HK-2 (cell line): ENCODE measurements at regions not wholly inside any gene's neighbourhood (a gene's known extent, or its start where the extent isn't known, plus 50 kb on each side); places are given as distances from the start of the nearest gene placed in this dataset.
"Not testable (repeated sequence)": the region's sequence is repeated elsewhere in the genome, so short reads cannot be mapped to it uniquely, and the experiment has no call there.

Experiments used
- DNase-seq: peaks from one replicate; pipeline ENCODE4 v3.0.0-alpha.2; 2018; ENCODE audit not compliant: unreplicated experiment

DNA sequence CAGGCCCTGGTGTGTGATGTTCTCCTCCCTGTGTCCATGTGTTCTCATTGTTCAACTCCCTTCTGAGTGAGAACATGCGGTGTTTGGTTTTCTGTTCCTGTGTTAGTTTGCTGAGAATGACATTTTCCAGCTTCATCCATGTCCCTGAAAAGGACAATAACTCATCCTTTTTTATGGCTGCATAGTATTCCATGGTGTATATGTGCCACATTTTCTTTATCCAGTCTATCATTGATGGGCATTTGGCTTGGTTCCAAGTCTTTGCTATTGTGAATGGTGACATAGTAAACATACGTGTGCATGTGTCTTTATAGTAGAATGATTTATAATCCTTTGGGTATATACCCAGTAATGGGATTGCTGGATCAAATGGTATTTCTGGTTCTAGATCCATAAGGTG, 964.6 kb upstream of the CITED2 start:
- DNase-seq, result not testable (repeated sequence)

DNA sequence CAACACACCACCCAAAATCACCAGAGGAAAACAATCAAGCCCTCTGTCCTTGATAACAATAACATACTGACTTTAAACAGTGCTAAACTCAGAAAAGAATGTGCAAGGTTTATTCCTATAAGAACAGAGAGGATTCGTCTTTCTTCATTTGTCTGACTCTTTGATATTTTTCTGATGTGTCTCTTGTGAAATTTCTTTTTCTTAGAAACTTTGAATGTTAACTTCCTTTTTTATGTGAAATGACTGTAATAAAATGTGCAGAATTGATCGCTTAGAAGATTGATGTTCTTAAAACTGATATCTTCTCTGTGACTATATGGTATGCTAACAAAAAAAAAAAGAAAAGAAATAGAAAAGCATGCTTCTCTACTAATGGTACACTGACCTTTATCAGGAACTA, 947.4 kb upstream of the CITED2 start:
- no peak for DNase-seq

DNA sequence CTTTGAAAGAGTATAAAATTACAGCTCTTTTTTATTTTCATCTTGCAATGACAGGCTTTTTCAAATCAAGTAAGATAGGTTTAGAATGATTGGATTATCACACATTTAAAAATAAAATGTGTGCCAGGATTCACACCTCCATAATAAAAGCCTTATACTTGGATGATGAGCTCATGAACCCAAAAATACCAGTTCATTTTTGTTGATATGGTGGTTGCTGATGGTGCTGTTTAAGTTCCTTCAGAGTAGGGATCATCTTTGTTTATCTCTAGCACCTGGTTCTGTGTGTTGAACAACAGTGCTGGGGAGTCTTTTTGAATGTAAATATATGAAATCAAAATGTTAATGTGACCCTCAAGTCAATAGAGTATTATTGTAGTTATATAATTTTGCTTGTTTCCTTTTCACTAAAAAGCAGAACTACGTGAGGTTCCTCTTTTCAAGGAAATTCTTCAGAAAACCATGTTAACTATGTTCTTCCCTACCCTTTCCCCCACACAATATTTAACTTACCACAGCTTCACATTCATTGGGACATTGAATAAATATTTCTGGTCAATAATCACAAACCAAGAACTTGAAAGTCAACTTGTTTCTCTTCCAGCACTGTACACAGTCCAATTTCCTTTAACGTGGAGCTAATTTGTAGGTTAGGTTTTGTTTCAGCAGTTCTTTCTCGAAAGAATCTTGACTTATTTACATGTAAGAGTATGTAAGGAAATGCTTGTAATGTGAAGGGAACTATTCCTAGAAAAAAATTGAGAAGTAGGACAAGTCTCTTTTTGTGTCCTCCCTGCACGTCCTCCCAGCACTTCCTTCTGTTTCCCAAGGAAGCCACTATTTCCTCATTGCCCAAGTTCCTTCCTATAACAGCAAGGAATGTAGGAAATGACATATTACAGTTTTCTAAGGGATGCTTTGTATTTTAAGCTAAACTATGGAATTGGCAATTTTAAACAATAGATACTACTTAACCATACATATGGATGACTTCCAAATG, 945.9 kb upstream of the CITED2 start:
- DNase-seq, result no peak

GRCh38 chr6:140319209-140319608, 944.8 kb upstream of the CITED2 start:
- DNase-seq, result no peak

- no peak for DNase-seq
Measured at GRCh38 chr6:140318408-140318807, 944.0 kb upstream of the CITED2 start.

DNA sequence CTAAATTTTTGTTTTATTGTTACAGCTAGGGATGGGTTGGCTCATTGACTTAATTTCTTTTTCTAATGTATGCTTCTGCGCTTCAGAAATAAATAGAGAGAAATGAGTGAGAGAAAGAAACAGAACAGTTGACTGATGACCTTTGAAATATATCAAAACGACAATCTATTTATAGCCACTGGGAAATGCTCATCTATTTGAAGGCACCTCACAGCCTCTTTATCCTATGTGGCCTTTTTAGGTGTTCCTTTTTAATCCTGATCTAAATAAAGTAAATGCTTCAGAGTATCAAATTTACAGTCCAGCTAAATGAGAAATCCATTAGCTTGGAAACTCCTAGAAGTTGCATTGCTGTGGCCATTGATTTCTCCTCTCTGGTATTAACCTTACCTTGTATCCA, 943.5 kb upstream of the CITED2 start:
- DNase-seq, result no peak

GRCh38 chr6:140316966-140317365, 942.5 kb upstream of the CITED2 start:
- no peak for DNase-seq

DNA sequence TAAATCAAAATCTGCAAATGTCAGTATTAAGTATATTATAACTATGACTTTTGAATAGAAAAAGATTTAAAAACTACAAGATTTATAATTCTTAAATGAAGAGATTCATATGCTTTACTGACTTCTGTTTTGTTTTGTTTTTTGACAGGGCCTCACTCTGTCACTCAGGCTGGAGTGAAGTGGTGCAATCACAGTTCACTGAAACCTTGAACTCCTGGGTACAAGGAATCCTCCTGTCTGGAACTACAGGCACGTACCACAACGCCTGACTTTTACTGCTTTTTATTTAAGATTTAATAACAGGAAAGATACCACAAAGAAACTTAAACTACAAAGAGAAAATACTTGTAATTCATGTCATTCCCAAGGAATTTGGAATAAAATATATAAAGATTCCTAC, 940.2 kb upstream of the CITED2 start:
- no peak for DNase-seq

DNA sequence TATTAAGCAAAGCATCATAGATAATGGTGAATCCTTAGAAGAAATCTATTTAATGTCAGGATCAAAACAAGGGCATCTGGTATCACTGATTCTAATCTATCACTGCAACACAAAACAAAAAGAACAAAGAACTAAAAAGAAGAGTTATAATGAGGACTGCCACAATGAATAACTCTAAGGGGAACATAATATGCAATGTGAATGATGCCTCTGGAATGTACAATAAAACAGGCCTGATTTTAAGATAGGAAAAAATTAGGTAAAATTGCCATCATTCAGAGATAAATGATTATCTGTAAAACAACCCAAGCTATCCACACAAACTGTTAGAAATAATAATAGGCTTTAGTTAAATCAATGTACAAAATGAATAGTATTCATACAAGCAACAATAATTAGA, 936.7 kb upstream of the CITED2 start:
- no peak for DNase-seq

- no peak for DNase-seq
Measured at GRCh38 chr6:140303218-140303949, 928.9 kb upstream of the CITED2 start.

- no peak for DNase-seq
Measured at GRCh38 chr6:140300331-140300730, 925.9 kb upstream of the CITED2 start.

DNA sequence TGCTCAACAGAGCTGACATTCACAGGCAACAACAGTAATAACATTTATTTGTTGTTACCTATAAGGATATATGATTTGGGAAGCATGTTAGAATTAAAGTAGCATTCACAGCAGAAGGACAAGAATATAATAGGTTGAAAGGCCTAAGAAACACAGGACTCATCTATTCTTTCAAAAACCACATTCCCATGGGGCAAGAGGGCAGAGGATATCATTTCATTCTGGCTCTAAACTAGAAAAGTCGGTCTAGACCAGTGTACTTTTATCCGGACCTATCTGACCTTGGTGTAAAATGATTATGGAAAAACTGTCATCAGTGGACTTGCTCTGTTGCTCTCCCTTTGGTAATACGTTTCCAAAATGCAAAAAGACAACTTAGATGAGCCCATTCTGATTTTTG, 914.7 kb upstream of the CITED2 start:
- no peak for DNase-seq

DNA sequence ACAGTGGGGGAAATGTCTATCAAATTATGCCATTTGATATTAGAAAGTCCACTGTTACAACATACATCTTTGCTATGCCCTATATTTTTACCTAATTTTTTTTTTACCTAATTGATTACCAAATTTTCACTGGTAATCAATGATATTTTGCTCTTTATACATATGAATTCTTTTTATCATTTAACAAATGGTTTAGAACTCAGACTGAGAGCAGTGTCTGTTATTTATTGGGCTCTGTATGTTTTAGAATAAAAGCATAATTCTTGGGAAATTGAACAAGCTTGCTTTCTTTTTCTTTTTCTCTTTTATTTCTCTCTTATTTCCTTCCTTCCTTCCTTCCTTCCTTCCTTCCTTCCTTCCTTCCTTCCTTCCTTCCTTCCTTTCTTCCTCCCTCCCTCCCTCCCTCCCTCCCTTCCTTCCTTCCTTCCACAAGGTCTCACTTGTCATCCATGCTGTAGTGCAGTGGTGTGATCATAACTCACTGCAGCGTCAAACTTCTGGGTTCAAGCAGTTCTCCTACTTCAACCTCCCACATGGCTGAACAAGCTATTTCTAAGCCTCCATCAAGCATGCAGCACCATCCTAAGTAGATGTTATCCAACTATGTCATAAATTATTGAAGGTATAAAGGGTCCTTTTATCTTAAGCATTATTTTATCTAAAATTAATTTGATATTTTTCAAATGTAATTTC, 911.7 kb upstream of the CITED2 start:
- DNase-seq, result no peak

- DNase-seq, result no peak
Measured at GRCh38 chr6:140285471-140285870, 911.0 kb upstream of the CITED2 start.

DNA sequence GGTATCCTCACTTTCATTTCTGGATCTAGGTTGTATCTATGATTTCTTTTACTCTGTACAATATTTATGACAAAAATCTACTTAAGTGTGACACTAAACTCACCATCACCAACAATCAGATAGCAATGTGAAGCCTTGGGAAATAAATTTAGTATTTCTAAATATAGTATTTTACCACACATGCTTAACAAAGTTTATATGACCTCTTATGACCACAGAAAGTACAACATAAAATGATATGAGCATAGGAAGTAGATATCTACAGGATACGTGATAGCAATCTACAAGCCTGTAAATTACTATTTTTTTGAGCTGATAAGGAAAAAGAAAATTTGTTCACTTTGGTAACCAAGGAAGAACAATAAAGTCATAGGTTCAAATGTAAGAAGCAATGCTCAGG, 910.4 kb upstream of the CITED2 start:
- DNase-seq, result no peak

- no peak for DNase-seq
Measured at GRCh38 chr6:140283197-140283596, 908.7 kb upstream of the CITED2 start.

GRCh38 chr6:140281767-140282166, 907.3 kb upstream of the CITED2 start:
- DNase-seq, result no peak

GRCh38 chr6:140281236-140281635, 906.8 kb upstream of the CITED2 start:
- DNase-seq, result no peak

DNA sequence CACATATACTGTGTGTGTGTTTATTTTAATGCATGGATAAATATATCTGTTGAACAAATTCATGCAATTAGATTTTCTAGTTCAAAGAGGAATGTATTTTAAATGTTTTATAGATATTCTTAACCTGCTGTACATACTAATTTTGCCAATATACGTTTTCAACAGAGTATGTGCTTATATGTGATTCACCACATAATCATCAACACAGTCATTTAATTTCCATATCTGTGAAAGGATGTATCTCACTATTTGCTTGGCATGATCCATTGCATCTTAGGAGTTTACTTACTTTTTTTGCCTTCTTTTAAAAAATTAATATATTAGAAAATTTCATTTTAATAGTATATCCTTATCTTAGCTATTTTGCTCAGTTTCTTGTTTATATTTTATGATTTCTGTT, 902.3 kb upstream of the CITED2 start:
- DNase-seq, result no peak

- DNase-seq, result no peak
Measured at GRCh38 chr6:140276133-140276532, 901.7 kb upstream of the CITED2 start.

DNA sequence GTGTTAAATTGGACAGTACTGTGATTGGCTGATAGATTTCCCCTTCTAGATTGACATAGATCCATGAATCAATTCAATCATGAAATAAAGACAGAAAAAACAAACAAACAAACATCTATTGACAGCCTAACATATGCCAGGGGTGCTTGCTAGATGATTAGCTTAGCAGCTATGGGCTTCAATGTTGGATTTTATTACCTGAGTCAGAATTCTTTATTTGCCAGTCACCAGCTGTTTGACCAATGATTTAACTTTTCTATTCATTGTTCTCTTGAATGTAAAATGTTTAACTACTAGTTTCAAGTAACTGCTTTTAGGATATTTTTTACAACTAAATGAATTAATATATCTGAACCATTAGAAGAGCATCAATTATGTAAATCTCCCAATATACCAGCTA, 901.3 kb upstream of the CITED2 start:
- no peak for DNase-seq

GRCh38 chr6:140274548-140274947, 900.1 kb upstream of the CITED2 start:
- no peak for DNase-seq
